ENCODE measurements at regions not wholly inside any gene's neighbourhood (a gene's known extent, or its start where the extent isn't known, plus 50 kb on each side); places are given as distances from the start of the nearest gene placed in this dataset.

GRCh38 chr11:71329786-71330185 is 77.4 kb upstream of the SHANK2 start:
- no peak for DNase-seq (ENCODE audit: low spot score)
- Histone ChIP-seq H3K4me2 (ENCODE audit: low read length) (no peak overlapping the region), H2AFZ (ENCODE audit: low read length) (no peak overlapping the region), H4K20me1 (ENCODE audit: insufficient read depth, low read length) (no peaks in the 10 kb centered on the region), H3K4me1 (ENCODE audit: insufficient read depth, low read length, poor library complexity, severe bottlenecking) (no peaks in the 10 kb centered on the region), H3K27ac (ENCODE audit: low read depth, low read length, poor library complexity, severe bottlenecking) (no peak overlapping the region), H3K9me3 (ENCODE audit: low read length) (peaks cover 20% of the 10 kb centered on the region), H3K9me2 (ENCODE audit: insufficient read depth, low read length) (no peaks in the 10 kb centered on the region), H3K36me3 (ENCODE audit: insufficient read depth, low read length) (no peaks in the 10 kb centered on the region), H3K79me2 (ENCODE audit: insufficient read depth, low read depth, low read length) (no peaks in the 10 kb centered on the region), H3K4me3 (ENCODE audit: low read depth, low read length, poor library complexity, severe bottlenecking) (no peak overlapping the region)
- CTCF ChIA-PET (ENCODE audit: unreplicated experiment) = no interaction called here
- BruUV-seq (replicated peaks) = no TSS peak
- POLR2A ChIA-PET = no interaction called here
- no peak for TF ChIP-seq CTCF (conservative IDR thresholded peaks at IDR 0.05; ENCODE audit: low read length)
- TF ChIP-seq EZH2phosphoT487 (IDR thresholded peaks at IDR 0.05; ENCODE audit: borderline replicate concordance, low read depth, low read length) = no peak
- intact Hi-C loops (cut with micrococcal nuclease; ENCODE audit: unreplicated experiment) = no loop called here

- H3K27ac ChIP-seq (ENCODE audit: low read depth, low read length, poor library complexity, severe bottlenecking) = no peak overlapping the region
- BruUV-seq (replicated peaks) = no TSS peak
Observed at GRCh38 chr11:71329165-71329510, 76.8 kb upstream of the SHANK2 start.

More at GRCh38 chr11:71329165-71329510, 76.8 kb upstream of the SHANK2 start:
- intact Hi-C loops (cut with micrococcal nuclease; ENCODE audit: unreplicated experiment) = no loop called here
- no peaks in the 10 kb centered on the region for H4K20me1 ChIP-seq (ENCODE audit: insufficient read depth, low read length)
- H3K4me3 ChIP-seq (ENCODE audit: low read depth, low read length, poor library complexity, severe bottlenecking) = no peak overlapping the region
- no peak for DNase-seq (ENCODE audit: low spot score)
- POLR2A ChIA-PET = interaction anchor here (1.0 kb wide), 1 partner anchor 37 kb away, joined by 3 read pairs; no protein-coding TSS in a partner anchor
- H3K36me3 ChIP-seq (ENCODE audit: insufficient read depth, low read length) = no peaks in the 10 kb centered on the region
- TF ChIP-seq CTCF (conservative IDR thresholded peaks at IDR 0.05; ENCODE audit: low read length) = no peak
- no peak for TF ChIP-seq EZH2phosphoT487 (IDR thresholded peaks at IDR 0.05; ENCODE audit: borderline replicate concordance, low read depth, low read length)
- no peaks in the 10 kb centered on the region for H3K9me2 ChIP-seq (ENCODE audit: insufficient read depth, low read length)
- H3K4me1 ChIP-seq (ENCODE audit: insufficient read depth, low read length, poor library complexity, severe bottlenecking) = no peaks in the 10 kb centered on the region
- CTCF ChIA-PET (ENCODE audit: unreplicated experiment) = no interaction called here
- no peaks in the 10 kb centered on the region for H3K79me2 ChIP-seq (ENCODE audit: insufficient read depth, low read depth, low read length)
- H3K9me3 ChIP-seq (ENCODE audit: low read length) = peaks cover 18% of the 10 kb centered on the region
- no peak overlapping the region for H2AFZ ChIP-seq (ENCODE audit: low read length)
- no peak overlapping the region for H3K4me2 ChIP-seq (ENCODE audit: low read length)
